ENCODE measurements at regions not wholly inside any gene's neighbourhood (a gene's known extent, or its start where the extent isn't known, plus 50 kb on each side); places are given as distances from the start of the nearest gene placed in this dataset.

DNA sequence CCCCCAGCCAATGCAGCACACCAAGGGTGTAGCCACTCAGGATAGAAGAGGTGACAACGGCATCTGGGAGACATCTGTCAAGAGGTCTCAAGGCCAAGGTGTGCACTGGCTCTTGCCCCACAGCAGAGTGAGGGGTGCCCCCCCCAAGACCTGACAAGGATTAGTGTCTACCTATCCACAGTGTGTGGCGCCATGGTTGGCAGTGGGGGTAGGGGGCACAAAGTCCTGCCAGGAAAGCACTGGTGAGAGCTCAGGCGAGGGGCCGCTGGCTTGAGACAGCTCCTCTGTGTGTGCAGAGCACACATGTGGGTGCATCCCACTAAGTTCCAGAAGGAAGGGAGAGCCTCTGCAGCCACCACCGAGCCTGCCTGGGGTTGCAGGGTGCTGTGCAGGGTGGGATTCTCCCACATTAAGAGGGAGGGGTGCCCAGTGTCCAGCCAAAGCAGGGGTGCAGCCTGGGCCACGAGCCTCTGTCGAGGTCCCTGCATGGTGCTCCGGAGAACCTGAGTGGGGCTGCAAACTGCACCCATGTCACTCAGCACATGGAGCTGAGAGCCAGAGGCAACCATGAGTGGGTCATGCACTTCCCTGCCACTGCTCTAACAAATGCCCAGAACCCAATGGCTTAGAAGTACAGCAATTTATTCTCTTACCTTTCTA lies 311.2 kb upstream of the HDAC4 start:
- TF ChIP-seq, protein P1, sequence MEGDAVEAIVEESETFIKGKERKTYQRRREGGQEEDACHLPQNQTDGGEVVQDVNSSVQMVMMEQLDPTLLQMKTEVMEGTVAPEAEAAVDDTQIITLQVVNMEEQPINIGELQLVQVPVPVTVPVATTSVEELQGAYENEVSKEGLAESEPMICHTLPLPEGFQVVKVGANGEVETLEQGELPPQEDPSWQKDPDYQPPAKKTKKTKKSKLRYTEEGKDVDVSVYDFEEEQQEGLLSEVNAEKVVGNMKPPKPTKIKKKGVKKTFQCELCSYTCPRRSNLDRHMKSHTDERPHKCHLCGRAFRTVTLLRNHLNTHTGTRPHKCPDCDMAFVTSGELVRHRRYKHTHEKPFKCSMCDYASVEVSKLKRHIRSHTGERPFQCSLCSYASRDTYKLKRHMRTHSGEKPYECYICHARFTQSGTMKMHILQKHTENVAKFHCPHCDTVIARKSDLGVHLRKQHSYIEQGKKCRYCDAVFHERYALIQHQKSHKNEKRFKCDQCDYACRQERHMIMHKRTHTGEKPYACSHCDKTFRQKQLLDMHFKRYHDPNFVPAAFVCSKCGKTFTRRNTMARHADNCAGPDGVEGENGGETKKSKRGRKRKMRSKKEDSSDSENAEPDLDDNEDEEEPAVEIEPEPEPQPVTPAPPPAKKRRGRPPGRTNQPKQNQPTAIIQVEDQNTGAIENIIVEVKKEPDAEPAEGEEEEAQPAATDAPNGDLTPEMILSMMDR (conservative IDR thresholded peaks at IDR 0.05 in 1 of 2, IDR thresholded peaks at IDR 0.05 in 1 of 2; ENCODE audit: low read depth in 1 of 2, low read length in 2 of 2), result no peak
- TF ChIP-seq EZH2 (IDR thresholded peaks at IDR 0.05; ENCODE audit: low read length, missing control alignments), result no peak
